ENCODE measurements at regions not wholly inside any gene's neighbourhood (a gene's known extent, or its start where the extent isn't known, plus 50 kb on each side); places are given as distances from the start of the nearest gene placed in this dataset.
"Not testable (repeated sequence)": the region's sequence is repeated elsewhere in the genome, so short reads cannot be mapped to it uniquely, and the experiment has no call there.

DNA sequence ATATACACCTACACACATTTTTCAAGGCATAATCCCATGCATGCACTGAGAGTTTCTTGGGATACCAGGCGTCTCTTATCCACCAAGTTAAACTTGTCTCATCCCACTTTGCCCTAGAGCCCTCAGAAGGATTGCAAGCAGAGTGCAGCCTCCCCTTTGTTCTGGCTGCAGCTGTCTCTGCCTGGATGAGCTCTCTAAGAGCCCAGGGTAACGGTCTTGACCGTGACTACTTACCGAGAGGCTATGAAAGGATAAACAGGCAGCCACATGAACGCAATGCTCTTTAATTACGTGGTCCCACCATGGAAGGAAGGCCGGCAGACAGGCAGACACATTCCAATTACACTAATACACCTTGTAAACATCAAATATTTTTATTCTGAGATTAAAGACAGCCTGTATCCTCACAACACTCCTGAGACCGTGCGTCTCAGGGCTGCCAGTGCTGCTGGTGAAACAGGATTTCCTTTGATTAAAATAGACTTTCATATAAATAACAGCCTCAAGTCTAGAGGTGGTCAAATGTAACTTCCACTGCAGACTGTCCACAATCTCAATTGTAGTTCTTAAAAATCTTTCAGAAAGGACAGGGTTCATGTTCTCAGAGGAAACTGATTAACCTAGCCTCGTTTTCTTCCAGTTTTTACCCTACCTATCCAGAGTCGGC lies 210.0 kb upstream of the PRDM1 start:
- no peak for DNase-seq

DNA sequence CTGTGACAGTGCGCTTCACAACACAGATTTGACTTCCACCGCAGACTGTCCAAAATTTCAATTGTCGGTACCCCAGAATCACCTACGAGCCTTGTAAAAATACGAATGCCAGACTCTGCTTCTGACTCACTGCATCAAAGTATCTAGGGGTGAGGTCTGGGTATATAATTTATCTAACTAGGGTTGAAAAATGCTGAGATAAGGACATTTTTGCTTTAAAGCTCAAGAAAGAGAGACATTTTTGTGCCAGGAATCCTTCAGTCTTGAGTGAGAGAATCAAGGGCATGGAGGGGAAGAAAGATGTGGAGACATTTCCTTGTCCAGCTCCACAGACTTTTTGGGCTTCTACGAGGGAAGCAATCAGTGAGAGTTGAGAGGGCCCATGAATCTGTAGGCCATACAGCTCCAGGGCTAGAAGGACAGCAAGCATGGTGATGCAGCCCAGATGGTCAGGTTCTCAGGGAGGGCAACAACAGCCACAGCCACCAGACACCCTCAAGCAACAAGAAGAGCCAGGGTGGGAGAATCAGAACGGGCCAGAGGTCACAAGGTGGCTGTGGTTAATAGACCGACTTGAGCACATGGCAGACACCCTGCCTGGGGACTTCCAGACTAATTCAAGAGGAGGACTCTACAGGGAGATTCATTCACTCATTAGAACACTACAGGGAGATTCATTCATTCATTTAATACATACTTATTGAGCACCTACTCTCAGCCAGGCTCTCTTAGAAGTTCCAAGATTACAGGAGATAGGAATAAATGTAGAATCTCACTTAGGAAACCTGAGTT lies 211.1 kb upstream of the PRDM1 start:
- DNase-seq: no peak

DNA sequence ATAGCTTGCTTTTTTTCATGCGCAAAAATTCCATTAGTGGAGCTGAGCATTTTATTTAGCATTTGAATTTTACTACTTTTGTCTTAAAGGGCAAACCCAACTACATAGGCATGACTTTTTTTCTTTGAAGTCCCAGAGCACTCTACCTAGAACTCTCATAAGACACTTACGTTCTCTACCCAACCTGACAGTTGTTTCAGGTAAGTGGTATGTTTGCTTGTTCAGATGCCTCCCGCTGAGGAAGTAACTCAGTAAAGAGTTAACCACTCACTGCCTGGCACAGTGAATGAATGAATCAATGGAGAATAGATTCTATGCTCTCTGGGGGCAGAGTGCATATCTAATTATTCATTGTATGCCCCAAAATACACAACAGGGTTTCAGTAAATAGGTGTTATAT lies 212.3 kb upstream of the PRDM1 start:
- DNase-seq: no peak

DNA sequence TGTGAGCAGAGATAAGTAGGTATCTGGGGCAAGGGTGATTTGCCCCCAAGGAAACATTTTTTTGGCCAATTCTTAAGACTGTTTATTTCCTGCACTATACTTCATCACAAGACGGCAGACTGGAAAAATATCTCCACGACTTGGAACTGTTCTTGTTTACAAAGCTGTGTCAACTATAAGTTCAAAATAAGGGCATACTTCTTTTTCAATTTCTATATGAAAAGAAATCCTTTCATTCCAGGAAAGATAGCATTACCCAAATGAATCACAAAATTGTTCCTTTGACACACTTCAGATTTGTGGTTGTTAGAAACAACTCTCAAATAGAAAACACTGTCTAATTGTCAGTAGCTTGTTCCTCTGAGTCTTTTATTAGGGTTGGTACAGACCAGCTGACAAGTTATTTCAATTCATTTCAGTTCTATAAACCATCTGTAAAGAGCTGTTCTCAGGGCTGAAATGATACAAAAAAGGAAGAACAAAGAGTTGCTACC lies 212.9 kb upstream of the PRDM1 start:
- no peak for DNase-seq

DNA sequence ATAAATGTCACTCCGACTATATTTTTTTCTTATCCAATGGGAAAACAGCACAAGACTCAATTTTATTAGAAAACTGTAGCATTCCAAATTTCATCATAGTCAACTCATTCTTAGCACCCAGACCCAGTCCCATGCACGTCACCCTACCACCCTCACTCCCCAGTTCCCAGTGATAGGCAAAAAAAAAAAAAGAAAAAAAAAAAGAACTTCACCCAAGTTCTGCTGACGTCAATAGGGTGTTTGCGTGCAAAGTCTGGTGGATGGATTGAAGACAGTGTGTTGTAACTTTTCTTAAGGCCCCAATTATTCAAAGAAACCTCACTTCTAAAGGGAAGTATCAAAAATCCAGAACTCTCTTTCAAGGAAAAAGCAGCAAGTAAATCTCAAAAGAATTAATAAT lies 213.9 kb upstream of the PRDM1 start:
- no peak for DNase-seq

DNA sequence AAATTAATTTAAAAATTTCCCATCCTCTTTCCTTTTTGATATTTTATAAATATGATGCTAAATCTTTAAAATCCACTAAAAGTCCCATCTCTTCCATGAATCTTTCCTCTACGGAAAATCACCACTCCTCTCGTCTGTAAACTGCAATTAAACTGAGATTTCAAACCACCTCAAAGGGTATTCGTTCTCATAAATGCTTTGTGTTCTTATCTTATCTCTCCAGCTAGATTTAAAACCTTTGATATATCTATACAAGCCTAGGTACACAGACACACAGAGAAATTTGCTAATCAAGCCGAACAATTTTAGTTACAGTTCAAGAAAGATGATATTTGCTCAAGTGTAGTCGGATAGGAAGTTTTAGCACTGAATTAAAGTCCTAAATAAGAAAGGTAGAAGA lies 214.6 kb upstream of the PRDM1 start:
- no peak for DNase-seq

DNA sequence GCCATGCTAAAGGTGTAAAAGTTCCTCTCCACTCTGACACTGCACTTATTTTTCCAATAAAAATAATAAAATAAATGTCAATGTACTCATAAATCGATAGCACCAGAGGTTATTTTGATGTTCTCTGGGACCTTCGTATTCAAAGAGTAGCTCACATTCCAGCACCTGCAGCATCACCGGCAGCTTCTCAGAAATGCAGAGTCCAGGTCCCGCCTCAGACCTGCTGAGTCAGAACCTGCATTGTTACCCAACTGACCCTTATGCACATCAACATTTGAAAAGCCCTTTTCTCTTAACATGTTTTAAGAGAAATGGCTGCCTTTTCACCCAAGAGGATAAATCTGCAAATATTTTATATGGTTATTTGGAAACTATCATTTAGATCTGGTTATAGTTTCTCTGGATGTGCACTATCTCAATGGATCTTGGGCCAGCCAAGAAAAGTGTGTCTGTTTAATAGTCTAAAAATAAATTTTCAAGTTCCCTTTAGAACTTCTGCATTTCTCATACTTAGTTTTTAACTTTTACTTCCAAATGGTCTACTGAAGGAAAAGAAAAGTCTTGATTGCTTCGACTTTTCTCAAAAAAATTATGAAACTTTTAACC lies 216.2 kb upstream of the PRDM1 start:
- DNase-seq: no peak

DNA sequence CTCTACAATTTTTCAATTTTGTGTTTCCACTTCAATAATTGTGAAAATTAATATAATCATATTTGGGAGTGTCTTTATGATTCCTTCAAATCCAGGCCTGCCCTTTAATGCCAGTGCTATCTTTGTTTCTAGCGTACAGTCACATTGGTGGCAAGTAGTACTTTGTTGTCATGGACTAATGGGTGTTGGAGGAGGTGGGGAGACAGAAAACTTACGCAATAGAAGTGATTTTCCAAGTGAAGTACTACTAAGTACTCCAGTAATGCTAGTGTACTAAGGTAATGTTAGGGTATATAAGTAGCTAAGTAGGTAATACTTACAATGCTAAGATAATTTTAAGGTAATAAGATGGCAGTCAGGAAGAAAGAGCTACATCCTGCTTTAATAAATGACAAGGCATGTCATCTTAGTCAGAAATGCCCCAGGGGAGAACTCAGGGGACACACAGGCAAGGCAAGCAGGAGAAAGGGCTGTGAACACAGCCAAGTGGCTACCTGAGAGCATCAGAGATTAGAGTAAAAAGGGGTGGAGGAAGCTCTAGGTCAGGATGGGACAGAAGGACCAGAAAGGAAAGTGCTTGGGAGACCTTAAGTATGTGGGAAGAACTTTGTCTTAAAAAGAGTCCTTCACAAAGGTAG lies 217.2 kb upstream of the PRDM1 start:
- DNase-seq: no peak

DNA sequence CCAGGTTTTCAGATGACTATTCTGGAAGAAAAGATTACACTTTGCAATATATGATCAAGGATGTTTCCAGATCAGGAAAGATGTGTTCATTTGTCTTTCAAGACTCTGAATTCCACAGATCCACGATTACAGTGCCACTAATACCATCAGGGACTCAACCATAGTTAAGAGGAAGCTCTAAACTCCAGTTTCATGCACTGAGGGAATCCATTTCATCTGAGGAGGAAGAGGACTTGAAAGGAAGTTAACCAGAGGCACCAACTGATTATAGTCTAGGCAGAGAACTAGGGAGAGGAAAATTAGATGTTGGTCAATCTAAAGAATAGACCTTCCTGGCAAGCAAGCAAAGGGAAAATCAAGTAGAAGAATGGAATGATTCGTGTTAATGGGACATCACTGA lies 218.3 kb upstream of the PRDM1 start:
- DNase-seq: no peak

DNA sequence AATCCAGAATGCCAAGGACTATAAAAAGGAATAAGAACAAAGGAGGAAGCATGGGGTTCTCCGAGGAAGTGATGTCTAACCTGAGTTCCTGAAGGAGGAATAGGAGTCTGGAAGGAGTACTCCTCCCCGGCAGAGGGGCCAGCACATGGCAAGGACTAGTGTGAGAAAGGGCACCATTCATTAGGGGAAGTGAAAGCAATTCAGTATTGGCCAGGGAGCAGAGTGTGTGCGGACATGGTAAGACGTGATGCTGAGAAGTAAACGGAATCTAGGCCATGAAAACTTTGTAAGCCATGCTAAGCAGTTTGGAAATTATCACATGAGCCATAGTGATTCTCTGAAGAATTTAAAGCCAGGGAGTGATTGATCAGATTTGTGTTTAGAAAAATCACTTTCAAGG lies 218.9 kb upstream of the PRDM1 start:
- DNase-seq: no peak

DNA sequence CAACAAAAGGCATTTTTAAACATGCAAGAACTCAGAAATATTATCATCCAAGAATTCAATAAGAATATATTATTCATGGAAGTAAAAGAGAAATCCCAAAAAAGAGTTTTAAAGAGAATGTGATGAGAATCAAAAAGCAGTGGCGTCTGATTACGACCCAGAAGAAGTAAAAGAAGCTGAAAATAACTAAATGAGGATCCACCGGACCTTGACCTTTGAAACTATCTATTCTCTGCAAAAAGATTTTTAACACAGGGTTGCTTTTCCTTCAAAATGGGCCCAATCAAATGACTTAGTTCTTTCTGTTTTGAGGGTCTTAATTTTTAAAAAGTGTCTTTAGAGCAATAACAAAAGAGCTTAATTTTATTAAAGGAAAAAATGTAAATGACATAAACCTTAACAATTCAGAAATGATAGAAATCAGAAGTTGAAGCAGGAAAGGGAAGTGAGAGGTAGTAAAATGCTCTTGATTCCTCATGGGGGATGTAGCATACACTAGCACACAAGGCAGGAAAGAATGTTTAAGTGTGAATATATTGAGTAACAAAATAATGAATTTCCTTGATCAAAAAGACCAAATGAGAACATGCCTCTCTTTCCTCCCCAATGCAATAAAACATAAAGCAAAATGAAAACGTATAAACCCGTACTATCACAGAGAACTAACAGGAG lies 223.1 kb upstream of the PRDM1 start:
- DNase-seq: no peak

DNA sequence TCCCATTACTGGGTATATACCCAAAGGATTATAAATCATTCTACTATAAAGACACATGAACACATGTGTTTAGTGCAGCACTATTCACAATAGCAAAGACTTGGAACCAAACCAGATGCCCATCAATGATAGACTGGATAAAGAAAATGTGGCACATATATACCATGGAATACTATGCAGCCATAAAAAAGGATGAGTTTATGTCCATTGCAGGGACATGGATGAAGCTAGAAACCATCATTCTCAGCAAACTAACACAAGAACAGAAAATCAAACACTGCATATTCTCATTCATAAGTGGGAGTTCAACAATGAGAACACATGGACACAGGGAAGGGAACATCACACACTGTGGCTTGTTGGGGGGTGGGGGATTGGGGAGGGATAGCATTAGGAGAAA lies 225.2 kb upstream of the PRDM1 start:
- not testable (repeated sequence) for DNase-seq

DNA sequence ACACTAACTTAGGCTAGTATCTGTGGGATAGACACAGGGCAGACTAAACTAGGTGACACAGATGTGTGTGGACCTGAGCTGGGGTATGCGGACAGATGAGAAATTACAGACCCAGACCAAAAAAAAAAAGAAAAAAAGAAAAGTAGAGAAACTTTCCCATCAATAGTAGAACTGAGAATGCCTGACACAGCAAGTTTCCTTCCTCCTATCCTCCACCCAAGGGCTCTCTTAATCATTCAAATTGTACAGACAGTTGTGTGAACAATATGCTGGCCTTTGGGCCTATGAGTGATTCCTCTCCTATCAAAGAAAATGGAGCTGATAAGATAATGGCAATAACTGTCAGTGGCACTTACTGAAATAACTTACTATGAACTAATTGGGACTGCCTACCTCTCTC lies 226.7 kb upstream of the PRDM1 start:
- no peak for DNase-seq

DNA sequence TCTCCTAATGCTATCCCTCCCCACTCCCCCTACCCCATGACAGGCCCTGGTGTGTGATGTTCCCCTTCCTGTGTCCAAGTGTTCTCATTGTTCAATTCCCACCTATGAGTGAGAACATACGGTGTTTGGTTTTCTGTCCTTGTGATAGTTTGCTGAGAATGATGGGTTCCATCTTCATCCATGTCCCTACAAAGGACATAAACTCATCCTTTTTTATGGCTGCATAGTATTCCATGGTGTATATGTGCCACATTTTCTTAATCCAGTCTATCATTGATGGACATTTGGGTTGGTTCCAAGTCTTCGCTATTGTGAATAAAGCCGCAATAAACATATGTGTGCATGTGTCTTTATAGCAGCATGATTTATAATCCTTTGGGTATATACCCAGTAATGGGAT lies 227.5 kb upstream of the PRDM1 start:
- DNase-seq: not testable (repeated sequence)

DNA sequence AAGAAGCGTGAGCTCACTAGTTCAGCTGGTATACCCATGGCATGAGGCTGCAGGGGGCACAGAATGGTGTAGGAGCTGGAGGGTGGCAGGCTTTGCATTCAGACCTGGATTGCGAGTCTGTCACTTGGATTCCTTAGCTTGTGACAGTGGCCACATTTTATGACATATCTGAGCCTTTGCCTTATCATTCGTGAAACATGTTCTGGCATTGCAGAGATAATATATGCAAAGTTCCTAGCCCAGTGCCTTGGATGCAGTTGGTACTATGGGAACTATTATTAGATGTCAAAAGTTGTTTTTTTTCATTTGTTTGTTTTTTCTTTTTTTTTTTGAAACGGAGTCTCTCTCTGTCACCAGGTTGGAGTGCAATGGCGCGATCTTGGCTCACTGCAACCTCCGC lies 230.7 kb upstream of the PRDM1 start:
- DNase-seq: no peak

DNA sequence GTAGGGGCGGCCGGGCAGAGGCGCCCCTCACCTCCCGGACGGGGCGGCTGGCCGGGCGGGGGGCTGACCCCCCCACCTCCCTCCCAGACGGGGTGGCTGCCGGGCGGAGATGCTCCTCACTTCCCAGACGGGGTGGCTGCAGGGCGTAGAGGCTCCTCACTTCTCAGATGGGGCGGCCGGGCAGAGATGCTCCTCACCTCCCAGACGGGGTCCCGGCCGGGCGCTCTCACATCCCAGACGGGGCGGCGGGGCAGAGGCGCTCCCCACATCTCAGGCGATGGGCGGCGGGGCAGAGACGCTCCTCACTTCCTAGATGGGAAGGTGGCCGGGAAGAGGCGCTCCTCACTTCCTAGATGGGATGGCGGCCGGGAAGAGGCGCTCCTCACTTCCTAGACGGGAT lies 232.2 kb upstream of the PRDM1 start:
- not testable (repeated sequence) for DNase-seq

DNA sequence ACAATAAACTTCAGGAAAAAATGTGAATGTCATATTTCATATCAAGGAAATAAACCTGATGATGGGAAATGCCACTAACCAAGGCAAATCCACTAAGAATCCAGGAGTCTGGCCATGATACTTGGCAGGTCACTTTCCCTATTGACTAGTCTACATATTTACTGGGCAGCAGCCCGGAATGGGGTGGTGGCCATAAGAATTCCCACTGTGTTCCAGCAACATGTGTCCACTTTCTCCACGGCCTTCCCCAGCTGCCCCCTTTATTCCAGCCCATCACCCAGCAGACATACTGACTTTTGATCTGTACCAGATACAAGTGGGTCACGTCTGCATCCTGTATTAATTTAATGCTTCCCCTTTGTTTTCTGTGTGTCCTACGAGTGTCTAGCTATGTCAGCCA lies 234.5 kb upstream of the PRDM1 start:
- no peak for DNase-seq

DNA sequence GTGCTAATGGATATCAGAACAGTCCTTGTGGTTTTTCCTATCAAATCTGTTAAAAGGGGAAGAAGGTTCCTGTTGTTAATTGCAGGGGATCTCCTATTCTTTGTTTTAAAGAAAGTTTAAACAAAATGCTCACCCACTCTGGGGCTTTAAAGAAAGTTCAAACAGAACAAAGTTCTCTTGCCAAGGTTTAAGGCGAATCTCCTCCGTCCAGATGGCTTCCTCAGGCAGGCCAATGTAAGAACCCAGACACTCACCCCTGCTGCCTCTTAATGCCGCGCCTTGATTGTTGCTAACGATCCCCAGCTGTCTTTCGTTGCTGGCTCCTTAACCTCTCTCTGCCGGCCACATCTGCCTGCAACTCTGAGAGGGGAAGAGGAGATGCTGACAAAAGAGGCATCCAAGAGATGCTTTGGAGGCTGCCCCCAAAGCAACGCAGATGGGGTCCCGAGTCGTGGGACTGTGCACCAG lies 235.0 kb upstream of the PRDM1 start:
- DNase-seq: no peak

DNA sequence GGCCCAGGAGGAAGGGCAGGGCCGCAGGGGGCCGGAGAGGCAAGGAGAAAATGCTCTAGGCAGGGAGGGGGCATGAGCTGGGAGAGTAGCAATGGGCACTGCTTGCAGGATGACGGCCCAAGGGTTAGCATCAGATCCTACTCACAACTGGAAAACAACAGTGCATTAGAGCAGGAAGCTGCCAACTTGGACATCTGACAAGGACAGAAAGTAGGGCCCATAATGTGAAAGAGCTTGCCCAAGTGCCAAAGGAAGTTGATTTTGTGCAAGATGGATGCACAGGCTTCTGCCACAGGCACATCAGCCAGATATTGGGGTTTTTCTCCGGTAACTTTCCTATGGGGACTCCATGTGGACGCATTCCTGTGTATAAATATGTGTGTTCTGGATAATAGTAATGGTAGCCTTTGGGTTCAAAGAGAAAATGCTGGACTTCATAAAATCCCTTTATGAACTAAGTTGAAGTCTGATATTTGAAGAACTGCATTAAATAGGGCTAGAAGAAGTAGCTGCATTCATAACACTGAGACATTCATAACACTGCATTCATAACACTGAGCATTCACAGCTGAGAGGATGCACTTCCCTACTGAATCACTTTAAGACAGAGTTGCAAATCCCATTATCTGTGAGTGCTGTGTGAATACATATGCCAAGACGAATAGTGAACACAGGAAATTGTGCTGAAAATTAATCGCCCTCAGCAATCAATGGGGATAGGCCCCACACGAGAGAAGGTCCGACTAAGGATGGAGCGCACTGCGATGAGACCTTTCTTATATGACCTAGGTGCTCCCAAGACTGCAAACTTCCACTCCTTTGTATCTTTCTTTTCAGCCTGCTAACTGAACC lies 235.6 kb upstream of the PRDM1 start:
- no peak for DNase-seq

DNA sequence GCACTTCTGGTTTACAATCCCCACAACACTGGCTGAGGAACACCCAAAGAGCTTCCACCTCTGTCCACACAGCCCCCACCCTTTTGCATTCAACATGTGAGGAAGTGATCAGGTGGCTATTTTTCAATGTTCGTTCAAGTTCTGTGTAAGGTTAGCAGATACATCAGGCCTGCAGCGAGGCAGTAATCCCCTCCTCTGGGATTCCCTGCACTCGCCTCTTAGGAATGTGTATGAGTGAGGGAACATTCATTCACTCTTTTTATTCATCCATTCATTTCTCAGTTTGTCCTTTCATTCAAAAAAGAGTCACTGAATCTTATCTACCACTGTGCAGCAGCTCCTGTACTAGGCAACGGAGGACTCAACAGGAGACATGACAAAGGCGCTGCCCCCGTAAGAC lies 236.4 kb upstream of the PRDM1 start:
- no peak for DNase-seq

DNA sequence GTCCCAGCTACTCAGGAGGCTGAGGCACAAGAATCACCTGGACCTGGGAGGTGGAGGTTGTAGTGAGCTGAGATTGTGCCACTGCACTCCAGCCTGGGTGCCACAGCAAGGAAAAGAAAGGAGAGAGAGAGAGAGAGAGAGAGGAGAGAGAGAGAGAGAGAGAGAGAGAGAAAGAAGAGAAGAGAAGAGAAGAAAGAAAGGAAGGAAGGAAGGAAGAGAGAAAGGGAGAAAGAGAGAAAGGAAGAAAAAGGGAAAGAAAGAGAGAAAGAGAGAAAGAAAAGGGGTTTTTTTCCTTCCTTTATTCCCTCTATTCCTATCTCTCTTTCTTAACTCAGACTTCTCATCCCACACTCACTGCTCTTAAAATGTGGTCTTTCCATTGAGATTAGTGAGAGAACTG lies 238.7 kb upstream of the PRDM1 start:
- no peak for DNase-seq

DNA sequence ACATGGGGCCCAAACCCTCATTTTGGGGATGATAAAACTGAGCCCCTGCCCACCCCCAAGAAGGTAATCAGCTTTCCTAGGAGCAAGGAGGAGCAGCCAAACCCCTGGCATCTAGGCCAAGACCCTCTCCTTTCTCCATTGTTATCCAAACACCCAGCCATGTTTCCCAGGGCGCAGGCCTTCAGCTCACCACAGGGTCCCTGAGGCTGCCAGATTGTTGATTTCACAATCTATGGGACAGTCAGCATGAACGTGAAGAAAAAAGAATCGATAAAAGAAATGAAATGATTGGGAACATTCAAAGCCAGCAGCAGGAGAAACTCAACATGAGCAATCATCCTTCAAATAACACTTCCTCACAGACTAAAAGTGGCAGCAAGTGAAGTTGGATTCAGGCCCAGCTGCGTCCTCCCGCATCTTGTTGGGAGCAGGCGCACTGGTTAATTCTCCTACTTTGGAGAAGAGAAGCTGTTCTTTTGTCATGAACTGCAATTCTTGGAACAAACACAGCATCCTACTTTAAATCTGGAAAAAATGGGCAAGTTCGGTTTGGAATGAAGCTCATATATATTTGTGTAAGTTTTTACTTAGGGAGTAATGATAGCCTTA lies 241.8 kb upstream of the PRDM1 start:
- DNase-seq: no peak

All from activated T-cell treated with anti-CD3 and anti-CD28 coated beads, Interleukin-2, amount 50 U/mL, for 1 hour (primary cell).